Mucosa of descending colon (tissue), 3 donors: ENCODE measurements at regions not wholly inside any gene's neighbourhood (a gene's known extent, or its start where the extent isn't known, plus 50 kb on each side); places are given as distances from the start of the nearest gene placed in this dataset.

Source experiments
- ATAC-seq: fragments of 200-7000 bp; cut with Tn5 transposase; one replicate; pipeline ENCODE4 v1.9.1; 2020; ENCODE audit warnings: mild to moderate bottlenecking, moderate library complexity
- DNase-seq, 3 donors: peaks; one replicate each; pipeline ENCODE4 v3.0.0-alpha.2; 2020
- H3K36me3 ChIP-seq: fragments of 200-600 bp; one replicate; pipeline ENCODE4 v1.8.0; 2021; ENCODE audit warnings: low read depth, mild to moderate bottlenecking
- H3K4me1 ChIP-seq: fragments of 200-600 bp; one replicate; pipeline ENCODE4 v1.8.0; 2021; ENCODE audit warnings: low read depth, mild to moderate bottlenecking
- H3K4me3 ChIP-seq: fragments of 200-600 bp; one replicate; pipeline ENCODE4 v1.8.0; 2021; ENCODE audit warnings: mild to moderate bottlenecking
- H3K9me3 ChIP-seq: fragments of 200-600 bp; one replicate; pipeline ENCODE4 v1.8.0; 2021; ENCODE audit warnings: mild to moderate bottlenecking
- CTCF ChIP-seq: fragments of 200-600 bp; IDR thresholded peaks from one replicate; pipeline ENCODE4 v1.8.0; 2022; ENCODE audit warnings: antibody characterized with exemption, mild to moderate bottlenecking
- intact Hi-C, 2 donors: fragments of 100-400 bp; cut with DNase I in 1 of 2; cut with micrococcal nuclease in 1 of 2; formaldehyde crosslinking; loops; one replicate each; pipeline versions ENCODE4 v1.11.0 to v1.11.1; 2022; cut with DNase I, micrococcal nuclease
- donor health status: DM: no; HTN: no; CAD: no; lungs with moderate emphysema.
- donor health status: DM: no; HTN: no; CAD: no.
- donor health status: DM: no; HTN: yes; CAD: no.

GRCh38 chr2:22501851-22502250 is 883.1 kb upstream of the KLHL29 start:
- H3K9me3 ChIP-seq = no peaks in the 10 kb centered on the region
- no peaks in the 10 kb centered on the region for H3K4me1 ChIP-seq
- DNase-seq (no peak), ATAC-seq (no peak)
- H3K36me3 ChIP-seq = no peaks in the 10 kb centered on the region
- no peak overlapping the region for H3K4me3 ChIP-seq
- no peak for TF ChIP-seq CTCF
- intact Hi-C loops = no loop called here

GRCh38 chr2:22513563-22513962 is 871.4 kb upstream of the KLHL29 start:
- TF ChIP-seq CTCF = no peak
- Histone ChIP-seq H3K36me3 (no peaks in the 10 kb centered on the region), H3K4me1 (no peaks in the 10 kb centered on the region), H3K4me3 (no peak overlapping the region), H3K9me3 (no peaks in the 10 kb centered on the region)
- ATAC-seq (no peak), DNase-seq (no peak)
- intact Hi-C loops = no loop called here

GRCh38 chr2:22517141-22517540 is 867.8 kb upstream of the KLHL29 start:
- no peak for TF ChIP-seq CTCF
- Histone ChIP-seq H3K36me3 (no peaks in the 10 kb centered on the region), H3K4me1 (peaks cover 4% of the 10 kb centered on the region), H3K9me3 (no peaks in the 10 kb centered on the region), H3K4me3 (no peak overlapping the region)
- DNase-seq (no peak), ATAC-seq (no peak)
- intact Hi-C loops = no loop called here

- ATAC-seq = no peak
- Histone ChIP-seq H3K4me1 (peaks cover 4% of the 10 kb centered on the region), H3K9me3 (no peaks in the 10 kb centered on the region), H3K4me3 (no peak overlapping the region), H3K36me3 (no peaks in the 10 kb centered on the region)
- DNase-seq = no peak
- TF ChIP-seq CTCF = no peak
- intact Hi-C loops = no loop called here
Measured at GRCh38 chr2:22518641-22519040, 866.3 kb upstream of the KLHL29 start.

GRCh38 chr2:22520369-22521288 is 864.4 kb upstream of the KLHL29 start:
- intact Hi-C loops = no loop called here
- H3K36me3 ChIP-seq = no peaks in the 10 kb centered on the region
- no peak for TF ChIP-seq CTCF
- peak in 1 of 3 donors; percentile 7 for DNase-seq
- H3K4me3 ChIP-seq = no peak overlapping the region
- peaks cover 4% of the 10 kb centered on the region for H3K4me1 ChIP-seq
- H3K9me3 ChIP-seq = no peaks in the 10 kb centered on the region
- ATAC-seq = peak; percentile 90
